ENCODE measurements at regions not wholly inside any gene's neighbourhood (a gene's known extent, or its start where the extent isn't known, plus 50 kb on each side); places are given as distances from the start of the nearest gene placed in this dataset.
A peak's percentile ranks its signal among the peaks of the same experiment; 100 is the strongest.

GRCh38 chr4:98195005-98195404 lies 51.7 kb upstream of the STPG2 start:
- Histone ChIP-seq H3K79me2 (ENCODE audit: insufficient read depth, low read length) (no peaks in the 10 kb centered on the region), H4K20me1 (ENCODE audit: insufficient read depth, low read length) (no peaks in the 10 kb centered on the region), H3K9ac (ENCODE audit: low read length) (no peak overlapping the region), H3K4me1 (ENCODE audit: insufficient read depth, low read length) (no peaks in the 10 kb centered on the region), H3K27ac (ENCODE audit: low read depth, low read length) (no peak overlapping the region), H3K4me3 (ENCODE audit: insufficient read depth, low read depth, low read length) (no peak overlapping the region), H2AFZ (ENCODE audit: low read depth, low read length) (no peak overlapping the region), H3K27me3 (ENCODE audit: insufficient read depth, low read length) (no peaks in the 10 kb centered on the region), H3K9me3 (ENCODE audit: insufficient read depth, low read depth, low read length) (peaks cover 2% of the 10 kb centered on the region), H3K4me2 (ENCODE audit: low read length) (no peak overlapping the region), H3K36me3 (ENCODE audit: insufficient read depth, low read length) (no peaks in the 10 kb centered on the region)
- no peaks in the 10 kb centered on the region for H3K27me3 Mint-ChIP-seq (ENCODE audit: low read depth, unreplicated experiment)
- H3K4me1 Mint-ChIP-seq (ENCODE audit: low read depth, unreplicated experiment) = no peaks in the 10 kb centered on the region
- H3K27ac Mint-ChIP-seq (ENCODE audit: unreplicated experiment) = no peak overlapping the region
- DNase-seq (ENCODE audit: low read depth) (no peak), FAIRE-seq (peak; percentile 9)
- no peak overlapping the region for H3K4me3 Mint-ChIP-seq (ENCODE audit: unreplicated experiment)
- TF ChIP-seq CTCF (IDR thresholded peaks at IDR 0.05; ENCODE audit: insufficient read depth, low read depth, low read length) (no peak), EZH2 (IDR thresholded peaks at IDR 0.05; ENCODE audit: insufficient read depth, low read length) (no peak)
- H3K9me3 Mint-ChIP-seq (ENCODE audit: unreplicated experiment) = peaks cover 27% of the 10 kb centered on the region
- H3K36me3 Mint-ChIP-seq (ENCODE audit: low read depth, unreplicated experiment) = peaks cover 3% of the 10 kb centered on the region

- no peak overlapping the region for H3K9ac ChIP-seq (ENCODE audit: low read length)
- Mint-ChIP-seq H3K4me3 (ENCODE audit: unreplicated experiment) (no peak overlapping the region), H3K9me3 (ENCODE audit: unreplicated experiment) (peaks cover 27% of the 10 kb centered on the region), H3K36me3 (ENCODE audit: low read depth, unreplicated experiment) (peaks cover 3% of the 10 kb centered on the region), H3K4me1 (ENCODE audit: low read depth, unreplicated experiment) (no peaks in the 10 kb centered on the region), H3K27ac (ENCODE audit: unreplicated experiment) (no peak overlapping the region), H3K27me3 (ENCODE audit: low read depth, unreplicated experiment) (no peaks in the 10 kb centered on the region)
- H3K36me3 ChIP-seq (ENCODE audit: insufficient read depth, low read length) = no peaks in the 10 kb centered on the region
- no peaks in the 10 kb centered on the region for H3K27me3 ChIP-seq (ENCODE audit: insufficient read depth, low read length)
- no peak overlapping the region for H2AFZ ChIP-seq (ENCODE audit: low read depth, low read length)
- H3K4me1 ChIP-seq (ENCODE audit: insufficient read depth, low read length) = no peaks in the 10 kb centered on the region
- H3K9me3 ChIP-seq (ENCODE audit: insufficient read depth, low read depth, low read length) = peaks cover 2% of the 10 kb centered on the region
- DNase-seq (ENCODE audit: low read depth) (no peak), FAIRE-seq (no peak)
- H3K4me3 ChIP-seq (ENCODE audit: insufficient read depth, low read depth, low read length) = no peak overlapping the region
- H3K4me2 ChIP-seq (ENCODE audit: low read length) = no peak overlapping the region
- no peak overlapping the region for H3K27ac ChIP-seq (ENCODE audit: low read depth, low read length)
- no peaks in the 10 kb centered on the region for H3K79me2 ChIP-seq (ENCODE audit: insufficient read depth, low read length)
- TF ChIP-seq EZH2 (IDR thresholded peaks at IDR 0.05; ENCODE audit: insufficient read depth, low read length) (no peak), CTCF (IDR thresholded peaks at IDR 0.05; ENCODE audit: insufficient read depth, low read depth, low read length) (no peak)
- H4K20me1 ChIP-seq (ENCODE audit: insufficient read depth, low read length) = no peaks in the 10 kb centered on the region
Observed at GRCh38 chr4:98193459-98194105, 50.3 kb upstream of the STPG2 start.
